ENCODE measurements at regions not wholly inside any gene's neighbourhood (a gene's known extent, or its start where the extent isn't known, plus 50 kb on each side); places are given as distances from the start of the nearest gene placed in this dataset.

DNA sequence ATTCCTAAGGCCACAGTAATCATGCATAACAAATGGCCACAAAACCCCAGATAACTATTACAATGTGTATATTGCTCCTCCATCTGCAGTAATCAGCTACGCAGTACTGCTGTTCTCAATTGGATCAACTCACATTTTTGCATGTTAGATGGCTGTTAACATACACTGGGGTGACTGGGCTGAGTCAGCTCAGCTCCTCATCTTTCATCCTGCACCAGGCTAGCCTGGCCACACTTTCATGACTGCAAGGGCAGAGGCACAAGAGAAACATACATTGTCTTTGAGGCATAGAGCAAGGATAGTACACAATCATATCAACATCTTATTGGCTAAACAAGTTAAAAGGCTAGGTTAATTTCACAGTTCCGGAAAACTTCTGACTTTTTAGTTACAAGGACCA lies 306.6 kb downstream of the SLC6A15 start:
- H3K9ac ChIP-seq (ENCODE audit: low read length) = no peak overlapping the region
- H3K4me2 ChIP-seq (ENCODE audit: low read depth, low read length, poor library complexity, severe bottlenecking) = no peak overlapping the region
- H2AFZ ChIP-seq (ENCODE audit: low read length) = no peak overlapping the region
- no peaks in the 10 kb centered on the region for H3K36me3 ChIP-seq (ENCODE audit: insufficient read depth, low read length)
- no peak overlapping the region for H3K27ac ChIP-seq (ENCODE audit: low read length)
- H4K20me1 ChIP-seq (ENCODE audit: insufficient read depth, low read depth, low read length) = no peaks in the 10 kb centered on the region
- DNase-seq = no peak
- peaks cover 14% of the 10 kb centered on the region; the same call in 1 of the 2 replicates for H3K9me3 ChIP-seq (ENCODE audit: low read length)
- no peaks in the 10 kb centered on the region for H3K27me3 ChIP-seq (ENCODE audit: low read length)
- no peaks in the 10 kb centered on the region for H3K79me2 ChIP-seq (ENCODE audit: low read length)
- no peaks in the 10 kb centered on the region for H3K9me2 ChIP-seq (replicated peaks; ENCODE audit: insufficient read depth, low read length)
- H3K4me3 ChIP-seq (ENCODE audit: low read length) = no peak overlapping the region
- H3K4me1 ChIP-seq (ENCODE audit: low read length) = no peaks in the 10 kb centered on the region

DNA sequence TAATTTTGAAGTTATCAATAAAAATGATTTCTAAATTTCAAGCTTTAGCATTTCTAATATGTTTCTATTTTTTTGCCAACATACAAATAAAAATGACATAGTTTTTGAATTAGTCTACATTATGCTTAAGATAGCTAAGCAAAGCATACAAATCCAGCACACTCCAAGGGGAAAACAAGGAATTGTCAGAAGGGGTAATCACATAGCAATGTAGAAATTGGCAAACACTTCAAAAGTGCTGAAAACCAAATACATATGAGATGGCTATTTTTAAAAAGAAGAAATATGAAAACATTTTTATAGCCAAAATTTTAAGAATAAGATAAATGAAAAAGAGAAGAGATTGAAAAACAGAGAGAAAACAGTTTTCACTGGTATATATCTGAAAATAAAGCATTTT lies 308.0 kb downstream of the SLC6A15 start:
- no peak for DNase-seq
- Histone ChIP-seq H3K27me3 (ENCODE audit: low read length) (no peaks in the 10 kb centered on the region), H4K20me1 (ENCODE audit: insufficient read depth, low read depth, low read length) (no peaks in the 10 kb centered on the region), H3K4me3 (ENCODE audit: low read length) (no peak overlapping the region), H3K9ac (ENCODE audit: low read length) (no peak overlapping the region), H3K9me3 (ENCODE audit: low read length) (peaks cover 21% of the 10 kb centered on the region; the same call in 1 of the 2 replicates), H3K4me1 (ENCODE audit: low read length) (no peaks in the 10 kb centered on the region), H3K79me2 (ENCODE audit: low read length) (no peaks in the 10 kb centered on the region), H3K9me2 (replicated peaks; ENCODE audit: insufficient read depth, low read length) (no peaks in the 10 kb centered on the region), H3K4me2 (ENCODE audit: low read depth, low read length, poor library complexity, severe bottlenecking) (no peak overlapping the region), H3K27ac (ENCODE audit: low read length) (no peak overlapping the region), H2AFZ (ENCODE audit: low read length) (no peak overlapping the region), H3K36me3 (ENCODE audit: insufficient read depth, low read length) (no peaks in the 10 kb centered on the region)

DNA sequence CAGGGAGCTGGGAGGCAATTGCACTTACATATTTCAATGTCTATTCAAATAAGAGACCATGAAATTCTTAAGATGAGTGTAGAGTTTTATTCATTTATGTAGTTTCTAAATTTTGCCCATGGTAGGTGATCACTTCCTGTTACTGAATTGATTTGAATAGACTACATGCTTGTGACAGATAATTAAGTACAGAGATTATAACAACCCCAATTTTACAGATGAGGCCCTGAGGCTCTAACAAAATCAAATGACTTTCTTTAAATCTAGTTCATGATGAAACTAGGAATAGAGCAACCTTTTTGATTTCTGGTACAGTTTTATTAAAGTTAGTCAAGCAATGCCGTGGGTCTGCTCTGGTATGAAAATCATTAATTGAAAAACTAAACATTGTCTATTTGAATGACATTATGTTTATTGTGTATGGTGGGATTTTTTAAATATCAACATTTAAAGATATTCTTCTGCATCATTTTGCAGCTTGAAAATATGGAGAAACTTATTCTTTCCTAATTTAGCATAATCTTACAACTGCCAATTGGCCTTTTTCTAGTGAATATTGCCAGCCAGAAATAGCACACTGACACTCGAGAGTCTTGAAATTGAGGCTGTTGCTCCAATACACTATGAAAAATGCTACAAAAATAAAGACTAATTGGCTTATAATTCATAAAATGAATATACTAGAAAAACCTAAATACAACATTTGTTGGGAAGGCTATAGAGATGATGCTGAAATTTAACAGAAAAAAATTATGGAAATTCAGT lies 308.9 kb downstream of the SLC6A15 start:
- Histone ChIP-seq H3K27ac (ENCODE audit: low read length) (no peak overlapping the region), H3K9ac (ENCODE audit: low read length) (no peak overlapping the region), H3K4me3 (ENCODE audit: low read length) (no peak overlapping the region), H4K20me1 (ENCODE audit: insufficient read depth, low read depth, low read length) (no peaks in the 10 kb centered on the region), H3K79me2 (ENCODE audit: low read length) (no peaks in the 10 kb centered on the region), H3K9me2 (replicated peaks; ENCODE audit: insufficient read depth, low read length) (no peaks in the 10 kb centered on the region), H3K4me1 (ENCODE audit: low read length) (no peaks in the 10 kb centered on the region), H3K36me3 (ENCODE audit: insufficient read depth, low read length) (no peaks in the 10 kb centered on the region), H3K4me2 (ENCODE audit: low read depth, low read length, poor library complexity, severe bottlenecking) (no peak overlapping the region), H3K9me3 (ENCODE audit: low read length) (peaks cover 26% of the 10 kb centered on the region; the same call in 1 of the 2 replicates), H3K27me3 (ENCODE audit: low read length) (no peaks in the 10 kb centered on the region), H2AFZ (ENCODE audit: low read length) (no peak overlapping the region)
- DNase-seq = no peak

DNA sequence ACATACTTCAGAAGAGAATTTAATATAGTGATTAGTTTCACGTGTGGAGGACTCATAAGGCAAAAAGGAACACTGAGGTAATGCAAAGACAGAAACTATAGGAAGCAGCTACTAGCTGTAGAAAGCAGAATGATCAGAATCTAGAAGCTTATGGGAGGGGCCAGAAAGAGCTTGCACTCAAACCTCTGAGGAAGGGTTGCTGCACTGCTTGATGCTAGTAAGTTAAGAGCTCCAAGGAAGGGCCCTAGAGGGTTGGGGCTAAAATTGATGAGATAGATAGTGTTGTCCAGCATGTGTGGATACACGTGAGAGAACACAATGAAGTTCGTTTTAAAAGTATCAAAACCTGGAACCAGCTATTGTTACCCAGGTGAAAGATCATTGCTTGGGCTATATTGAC lies 311.1 kb downstream of the SLC6A15 start:
- no peak overlapping the region for H3K4me2 ChIP-seq (ENCODE audit: low read depth, low read length, poor library complexity, severe bottlenecking)
- no peak overlapping the region for H3K27ac ChIP-seq (ENCODE audit: low read length)
- no peaks in the 10 kb centered on the region for H3K36me3 ChIP-seq (ENCODE audit: insufficient read depth, low read length)
- no peak overlapping the region for H3K9ac ChIP-seq (ENCODE audit: low read length)
- H3K27me3 ChIP-seq (ENCODE audit: low read length) = no peaks in the 10 kb centered on the region
- H3K79me2 ChIP-seq (ENCODE audit: low read length) = no peaks in the 10 kb centered on the region
- H3K4me3 ChIP-seq (ENCODE audit: low read length) = no peak overlapping the region
- H3K4me1 ChIP-seq (ENCODE audit: low read length) = no peaks in the 10 kb centered on the region
- no peaks in the 10 kb centered on the region for H3K9me2 ChIP-seq (replicated peaks; ENCODE audit: insufficient read depth, low read length)
- peaks cover 26% of the 10 kb centered on the region; the same call in 1 of the 2 replicates for H3K9me3 ChIP-seq (ENCODE audit: low read length)
- no peak overlapping the region for H2AFZ ChIP-seq (ENCODE audit: low read length)
- no peak for DNase-seq
- H4K20me1 ChIP-seq (ENCODE audit: insufficient read depth, low read depth, low read length) = no peaks in the 10 kb centered on the region

DNA sequence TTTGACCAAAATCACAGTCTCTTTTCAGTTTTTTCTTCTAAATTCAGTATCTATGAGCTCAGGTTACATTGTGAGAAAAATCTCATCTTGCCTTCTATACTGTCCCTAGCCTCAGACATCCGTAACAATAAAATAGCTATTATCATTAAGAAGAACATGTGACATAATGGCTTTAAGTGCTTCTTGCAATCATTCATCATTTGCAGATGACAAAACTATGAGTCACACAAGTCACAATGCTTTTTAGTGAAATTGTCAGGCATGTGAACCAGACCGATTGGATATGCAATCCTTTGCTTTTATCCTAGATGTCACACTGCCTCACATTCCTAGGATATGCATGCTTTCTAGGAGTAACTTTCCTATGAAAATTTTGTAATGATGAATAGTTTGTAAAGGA lies 313.1 kb downstream of the SLC6A15 start:
- no peaks in the 10 kb centered on the region for H3K36me3 ChIP-seq (ENCODE audit: insufficient read depth, low read length)
- H3K79me2 ChIP-seq (ENCODE audit: low read length) = no peaks in the 10 kb centered on the region
- no peaks in the 10 kb centered on the region for H3K4me1 ChIP-seq (ENCODE audit: low read length)
- no peaks in the 10 kb centered on the region for H3K9me2 ChIP-seq (replicated peaks; ENCODE audit: insufficient read depth, low read length)
- no peaks in the 10 kb centered on the region for H4K20me1 ChIP-seq (ENCODE audit: insufficient read depth, low read depth, low read length)
- H2AFZ ChIP-seq (ENCODE audit: low read length) = no peak overlapping the region
- H3K9ac ChIP-seq (ENCODE audit: low read length) = no peak overlapping the region
- no peak overlapping the region for H3K4me2 ChIP-seq (ENCODE audit: low read depth, low read length, poor library complexity, severe bottlenecking)
- no peaks in the 10 kb centered on the region for H3K27me3 ChIP-seq (ENCODE audit: low read length)
- H3K4me3 ChIP-seq (ENCODE audit: low read length) = no peak overlapping the region
- no peak overlapping the region for H3K27ac ChIP-seq (ENCODE audit: low read length)
- no peak for DNase-seq
- H3K9me3 ChIP-seq (ENCODE audit: low read length) = peaks cover 19% of the 10 kb centered on the region; the same call in 1 of the 2 replicates

DNA sequence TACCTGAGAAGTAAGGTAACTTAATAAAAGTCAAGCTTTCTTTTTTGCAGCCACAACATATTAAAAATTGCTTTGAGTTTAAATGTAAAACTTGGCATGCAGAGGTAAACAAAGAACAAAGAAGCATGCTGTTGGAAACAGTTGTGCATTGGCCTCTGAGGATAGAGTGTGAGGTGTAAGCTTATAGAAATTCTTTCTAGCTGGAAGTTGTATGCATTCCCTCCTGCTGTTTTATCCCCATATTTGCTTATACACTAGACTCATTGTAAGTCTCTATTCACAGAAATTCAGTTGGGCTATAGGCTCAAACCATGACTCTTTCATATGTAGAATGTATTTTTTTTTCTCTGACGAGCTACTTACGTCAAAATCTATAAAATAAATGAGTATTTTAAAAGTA lies 316.3 kb downstream of the SLC6A15 start:
- no peaks in the 10 kb centered on the region for H3K36me3 ChIP-seq (ENCODE audit: insufficient read depth, low read length)
- no peaks in the 10 kb centered on the region for H3K9me2 ChIP-seq (replicated peaks; ENCODE audit: insufficient read depth, low read length)
- no peak overlapping the region for H3K27ac ChIP-seq (ENCODE audit: low read length)
- H3K4me1 ChIP-seq (ENCODE audit: low read length) = no peaks in the 10 kb centered on the region
- H3K9ac ChIP-seq (ENCODE audit: low read length) = no peak overlapping the region
- no peaks in the 10 kb centered on the region for H3K79me2 ChIP-seq (ENCODE audit: low read length)
- peaks cover 22% of the 10 kb centered on the region; the same call in 1 of the 2 replicates for H3K9me3 ChIP-seq (ENCODE audit: low read length)
- H2AFZ ChIP-seq (ENCODE audit: low read length) = no peak overlapping the region
- no peaks in the 10 kb centered on the region for H4K20me1 ChIP-seq (ENCODE audit: insufficient read depth, low read depth, low read length)
- no peak overlapping the region for H3K4me3 ChIP-seq (ENCODE audit: low read length)
- no peak for DNase-seq
- H3K4me2 ChIP-seq (ENCODE audit: low read depth, low read length, poor library complexity, severe bottlenecking) = no peak overlapping the region
- H3K27me3 ChIP-seq (ENCODE audit: low read length) = no peaks in the 10 kb centered on the region

DNA sequence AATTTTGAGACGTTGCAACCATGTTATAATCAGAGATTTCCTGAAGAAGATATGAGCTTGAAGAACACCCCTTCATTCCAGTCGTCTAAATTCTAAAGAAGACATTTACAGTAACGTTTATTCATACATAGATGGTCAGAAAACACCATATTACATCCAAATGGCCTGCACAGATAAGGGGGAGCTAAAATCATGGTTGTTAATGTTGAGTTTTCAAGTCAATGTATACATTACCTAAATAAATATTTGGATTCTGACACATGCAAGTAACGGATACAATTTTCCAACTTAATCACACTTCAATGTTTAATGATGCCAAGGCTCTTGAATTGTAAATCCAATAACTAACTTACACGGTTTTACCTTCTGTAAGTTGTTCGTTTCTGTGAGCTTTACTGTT lies 318.4 kb downstream of the SLC6A15 start:
- DNase-seq = no peak
- H3K9me3 ChIP-seq (ENCODE audit: low read length) = peaks cover 17% of the 10 kb centered on the region; the same call in 1 of the 2 replicates
- no peaks in the 10 kb centered on the region for H3K79me2 ChIP-seq (ENCODE audit: low read length)
- no peak overlapping the region for H2AFZ ChIP-seq (ENCODE audit: low read length)
- no peaks in the 10 kb centered on the region for H3K27me3 ChIP-seq (ENCODE audit: low read length)
- no peak overlapping the region for H3K9ac ChIP-seq (ENCODE audit: low read length)
- H3K4me3 ChIP-seq (ENCODE audit: low read length) = no peak overlapping the region
- no peaks in the 10 kb centered on the region for H3K36me3 ChIP-seq (ENCODE audit: insufficient read depth, low read length)
- H3K4me2 ChIP-seq (ENCODE audit: low read depth, low read length, poor library complexity, severe bottlenecking) = no peak overlapping the region
- no peaks in the 10 kb centered on the region for H3K9me2 ChIP-seq (replicated peaks; ENCODE audit: insufficient read depth, low read length)
- H4K20me1 ChIP-seq (ENCODE audit: insufficient read depth, low read depth, low read length) = no peaks in the 10 kb centered on the region
- H3K27ac ChIP-seq (ENCODE audit: low read length) = no peak overlapping the region
- H3K4me1 ChIP-seq (ENCODE audit: low read length) = no peaks in the 10 kb centered on the region

DNA sequence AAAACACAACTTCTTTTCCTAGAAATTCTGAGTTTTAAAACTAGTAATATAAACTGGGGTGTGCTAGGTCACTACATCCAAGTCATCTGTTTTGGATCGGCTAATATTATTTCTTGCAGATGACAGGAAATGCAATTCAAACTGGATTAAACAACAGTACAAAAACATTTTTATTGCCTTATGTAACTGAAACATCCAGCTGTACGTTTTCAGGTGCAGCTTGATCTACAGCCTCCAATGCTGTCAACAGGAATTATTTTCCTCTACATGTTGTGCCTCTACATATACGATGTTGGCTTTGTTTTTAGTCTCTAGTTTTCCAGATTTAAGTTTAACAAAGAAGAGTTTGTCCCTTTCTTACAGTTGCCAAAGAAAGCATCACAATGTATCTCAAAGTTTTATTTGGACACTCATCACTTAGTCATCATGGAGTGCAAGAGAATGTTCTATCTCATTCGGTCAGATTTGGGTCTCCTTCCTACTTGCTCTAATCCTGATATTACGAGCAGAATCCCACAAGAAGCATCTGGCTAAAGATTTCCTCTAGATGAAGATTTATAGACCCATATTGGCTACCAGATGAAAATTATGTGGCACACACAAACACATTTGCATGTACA lies 326.7 kb downstream of the SLC6A15 start:
- Histone ChIP-seq H3K36me3 (ENCODE audit: insufficient read depth, low read length) (no peaks in the 10 kb centered on the region), H3K9me2 (replicated peaks; ENCODE audit: insufficient read depth, low read length) (no peaks in the 10 kb centered on the region), H3K79me2 (ENCODE audit: low read length) (no peaks in the 10 kb centered on the region), H3K9ac (ENCODE audit: low read length) (no peak overlapping the region), H3K4me1 (ENCODE audit: low read length) (no peaks in the 10 kb centered on the region), H3K4me2 (ENCODE audit: low read depth, low read length, poor library complexity, severe bottlenecking) (no peak overlapping the region), H3K9me3 (ENCODE audit: low read length) (peaks cover 27% of the 10 kb centered on the region), H2AFZ (ENCODE audit: low read length) (no peak overlapping the region), H3K27ac (ENCODE audit: low read length) (no peak overlapping the region), H4K20me1 (ENCODE audit: insufficient read depth, low read depth, low read length) (no peaks in the 10 kb centered on the region), H3K4me3 (ENCODE audit: low read length) (no peak overlapping the region), H3K27me3 (ENCODE audit: low read length) (no peaks in the 10 kb centered on the region)
- no peak for DNase-seq
